Lower leg skin (tissue), 4 donors: ENCODE measurements at regions not wholly inside any gene's neighbourhood (a gene's known extent, or its start where the extent isn't known, plus 50 kb on each side); places are given as distances from the start of the nearest gene placed in this dataset.
"Not testable (repeated sequence)": the region's sequence is repeated elsewhere in the genome, so short reads cannot be mapped to it uniquely, and the experiment has no call there.

ENCODE experiments used
- DNase-seq, 2 donors: peaks; one replicate each; pipeline ENCODE4 v3.0.0-alpha.2; 2019; ENCODE audit warnings: low spot score in 2 of 2
- H3K4me3 ChIP-seq: fragments of 200-600 bp; sonication (generic); 2 replicates; pipeline ENCODE4 v1.5.1; 2017; ENCODE audit warnings: mild to moderate bottlenecking, low read depth; ENCODE audit not compliant: poor library complexity, severe bottlenecking
- CTCF ChIP-seq, 3 donors: fragments of 450-650 bp; IDR thresholded peaks; one replicate each; pipeline ENCODE4 v1.5.1; 2016; ENCODE audit warnings: antibody characterized with exemption in 3 of 3, mild to moderate bottlenecking in 3 of 3, moderate library complexity in 2 of 3
- POLR2A ChIP-seq, 2 donors: fragments of 450-650 bp; IDR thresholded peaks; one replicate each; pipeline ENCODE4 v1.6.1; 2016 to 2017; ENCODE audit warnings: antibody characterized with exemption in 2 of 2, mild to moderate bottlenecking in 1 of 2, moderate library complexity in 1 of 2
- WGBS, 2 donors: methylation state at CpG; one replicate each; pipeline ENCODE4 v1.1.5; 2018; 5-methylcytosine and 5-hydroxymethylcytosine counted together
- intact Hi-C: fragments of 100-400 bp; cut with DNase I; formaldehyde crosslinking; loops from one replicate; pipeline ENCODE4 v1.15.0; 2023; ENCODE audit warnings: low total_unique reads

- no peak for DNase-seq
- intact Hi-C loops = no loop called here
- TF ChIP-seq CTCF (IDR thresholded peaks at IDR 0.05) = no peak
- TF ChIP-seq POLR2A (IDR thresholded peaks at IDR 0.05) = no peak
- WGBS, 2 donors = 71 to 72% methylated on average over 4 of the region's 4 CpGs
- no peak overlapping the region for H3K4me3 ChIP-seq
These were observed 1241.7 kb downstream of the REEP3 start for GRCh38 chr10:64762861-64763260.

GRCh38 chr10:64765498-64765897 is 1244.3 kb downstream of the REEP3 start:
- WGBS, 2 donors = 90% methylated on average over 2 of the region's 2 CpGs
- no peak for TF ChIP-seq CTCF (IDR thresholded peaks at IDR 0.05)
- no peak for TF ChIP-seq POLR2A (IDR thresholded peaks at IDR 0.05)
- DNase-seq = no peak
- H3K4me3 ChIP-seq = no peak overlapping the region
- intact Hi-C loops = no loop called here

- 78 to 81% methylated on average over 4 of the region's 4 CpGs for WGBS, 2 donors
- DNase-seq = no peak
- no peak overlapping the region for H3K4me3 ChIP-seq
- intact Hi-C loops = no loop called here
- TF ChIP-seq CTCF (IDR thresholded peaks at IDR 0.05) = no peak
- TF ChIP-seq POLR2A (IDR thresholded peaks at IDR 0.05) = no peak
These were observed 1250.3 kb downstream of the REEP3 start for GRCh38 chr10:64771253-64772050.

- DNase-seq = no peak
- 83 to 93% methylated on average over 1 of the region's 1 CpG for WGBS, 2 donors
- TF ChIP-seq POLR2A (IDR thresholded peaks at IDR 0.05) = no peak
- TF ChIP-seq CTCF (IDR thresholded peaks at IDR 0.05) = no peak
- no peak overlapping the region for H3K4me3 ChIP-seq
- intact Hi-C loops = no loop called here
These were observed 1252.2 kb downstream of the REEP3 start for GRCh38 chr10:64773357-64773756.

- DNase-seq, intact Hi-C loops, H3K4me3 ChIP-seq: not testable (repeated sequence)
- 93 to 96% methylated on average over 7 of the region's 7 CpGs for WGBS, 2 donors
These were observed 1263.2 kb downstream of the REEP3 start for GRCh38 chr10:64784451-64784850.

GRCh38 chr10:64785816-64786215 is 1264.6 kb downstream of the REEP3 start:
- DNase-seq = no peak
- TF ChIP-seq CTCF (IDR thresholded peaks at IDR 0.05) = no peak
- no peak for TF ChIP-seq POLR2A (IDR thresholded peaks at IDR 0.05)
- WGBS, 2 donors = 75 to 82% methylated on average over 3 of the region's 3 CpGs
- intact Hi-C loops = no loop called here
- no peak overlapping the region for H3K4me3 ChIP-seq
